Ectodermal cell (in vitro differentiated cells): ENCODE measurements at regions not wholly inside any gene's neighbourhood (a gene's known extent, or its start where the extent isn't known, plus 50 kb on each side); places are given as distances from the start of the nearest gene placed in this dataset.

Source experiments
- H3K27ac ChIP-seq: 2 replicates; pipeline ENCODE4 v1.7.0; 2013; ENCODE audit warnings: mild to moderate bottlenecking, low read depth, low read length; ENCODE audit not compliant: insufficient read depth, poor library complexity, severe bottlenecking
- H3K27me3 ChIP-seq: 2 replicates; pipeline ENCODE4 v1.7.0; 2013; ENCODE audit warnings: mild to moderate bottlenecking, low read length; ENCODE audit not compliant: insufficient read depth, control insufficient read depth, poor library complexity, severe bottlenecking
- H3K36me3 ChIP-seq: one replicate; pipeline ENCODE4 v1.7.0; 2013; ENCODE audit warnings: low read length; ENCODE audit not compliant: control insufficient read depth, insufficient read depth
- H3K4me1 ChIP-seq: one replicate; pipeline ENCODE4 v1.7.0; 2013; ENCODE audit warnings: low read length; ENCODE audit not compliant: control insufficient read depth, insufficient read depth
- H3K4me3 ChIP-seq: 2 replicates; pipeline ENCODE4 v1.7.0; 2013; ENCODE audit warnings: low read depth, low read length, control low read depth; ENCODE audit not compliant: insufficient read depth
- H3K9me3 ChIP-seq: 2 replicates; pipeline ENCODE4 v1.7.0; 2013; ENCODE audit warnings: mild to moderate bottlenecking, low read length, moderate library complexity; ENCODE audit not compliant: control insufficient read depth
- WGBS, 2 experiments: methylation state at CpG; one replicate each; pipeline ENCODE4 v1.1.7; 2013; ENCODE audit warnings: missing lambda C conversion rate in 2 of 2; 5-methylcytosine and 5-hydroxymethylcytosine counted together

- H3K4me3 ChIP-seq, result no peak overlapping the region
- no peaks in the 10 kb centered on the region for H3K9me3 ChIP-seq
- H3K4me1 ChIP-seq, result peaks cover 14% of the 10 kb centered on the region
- 40% methylated on average over 3 of the region's 3 CpGs for WGBS, 2 experiments
- H3K27ac ChIP-seq, result no peak overlapping the region
- H3K27me3 ChIP-seq, result no peaks in the 10 kb centered on the region
- H3K36me3 ChIP-seq, result no peaks in the 10 kb centered on the region
Measured at GRCh38 chr14:64639340-64639821, 64.8 kb upstream of the PLEKHG3 start.

GRCh38 chr14:64640839-64641238, 63.4 kb upstream of the PLEKHG3 start:
- Histone ChIP-seq H3K4me1 (peaks cover 27% of the 10 kb centered on the region), H3K36me3 (no peaks in the 10 kb centered on the region), H3K27ac (no peak overlapping the region), H3K27me3 (no peaks in the 10 kb centered on the region), H3K9me3 (no peaks in the 10 kb centered on the region), H3K4me3 (no peak overlapping the region)
- WGBS, 2 experiments, result 100% methylated on average over 1 of the region's 1 CpG

- no peak overlapping the region for H3K27ac ChIP-seq
- 92 to 95% methylated on average over 3 of the region's 3 CpGs for WGBS, 2 experiments
- no peak overlapping the region for H3K4me3 ChIP-seq
- H3K9me3 ChIP-seq, result no peaks in the 10 kb centered on the region
- H3K27me3 ChIP-seq, result no peaks in the 10 kb centered on the region
- no peaks in the 10 kb centered on the region for H3K36me3 ChIP-seq
- peaks cover 28% of the 10 kb centered on the region for H3K4me1 ChIP-seq
Measured at GRCh38 chr14:64641760-64642159, 62.5 kb upstream of the PLEKHG3 start.

GRCh38 chr14:64643709-64644108, 60.5 kb upstream of the PLEKHG3 start:
- 97 to 99% methylated on average over 3 of the region's 3 CpGs for WGBS, 2 experiments
- Histone ChIP-seq H3K9me3 (no peaks in the 10 kb centered on the region), H3K4me1 (peaks cover 30% of the 10 kb centered on the region), H3K4me3 (no peak overlapping the region), H3K27me3 (no peaks in the 10 kb centered on the region), H3K36me3 (no peaks in the 10 kb centered on the region), H3K27ac (no peak overlapping the region)

- Histone ChIP-seq H3K4me1 (peaks cover 24% of the 10 kb centered on the region), H3K9me3 (no peaks in the 10 kb centered on the region), H3K36me3 (no peaks in the 10 kb centered on the region), H3K27me3 (no peaks in the 10 kb centered on the region), H3K27ac (no peak overlapping the region), H3K4me3 (no peak overlapping the region)
- 90 to 92% methylated on average over 8 of the region's 8 CpGs for WGBS, 2 experiments
Measured at GRCh38 chr14:64644629-64645028, 59.6 kb upstream of the PLEKHG3 start.

GRCh38 chr14:64645220-64645892, 58.9 kb upstream of the PLEKHG3 start:
- Histone ChIP-seq H3K27me3 (no peaks in the 10 kb centered on the region), H3K9me3 (no peaks in the 10 kb centered on the region), H3K36me3 (no peaks in the 10 kb centered on the region), H3K27ac (peak overlapping the region; percentile 77), H3K4me1 (peaks cover 19% of the 10 kb centered on the region), H3K4me3 (no peak overlapping the region)
- WGBS, 2 experiments, result 15 to 25% methylated on average over 9 to 10 of the region's 10 CpGs

GRCh38 chr14:64646103-64646502, 58.1 kb upstream of the PLEKHG3 start:
- Histone ChIP-seq H3K27me3 (no peaks in the 10 kb centered on the region), H3K4me3 (no peak overlapping the region), H3K36me3 (no peaks in the 10 kb centered on the region), H3K27ac (no peak overlapping the region), H3K9me3 (no peaks in the 10 kb centered on the region), H3K4me1 (peaks cover 19% of the 10 kb centered on the region)
- WGBS, 2 experiments, result 67 to 74% methylated on average over 5 of the region's 5 CpGs

- Histone ChIP-seq H3K27me3 (no peaks in the 10 kb centered on the region), H3K36me3 (no peaks in the 10 kb centered on the region), H3K9me3 (no peaks in the 10 kb centered on the region), H3K27ac (no peak overlapping the region), H3K4me3 (no peak overlapping the region), H3K4me1 (peaks cover 16% of the 10 kb centered on the region)
- 79 to 82% methylated on average over 13 of the region's 13 CpGs for WGBS, 2 experiments
Measured at GRCh38 chr14:64649383-64649998, 54.7 kb upstream of the PLEKHG3 start.

GRCh38 chr14:64653900-64654245, 50.4 kb upstream of the PLEKHG3 start:
- Histone ChIP-seq H3K27ac (no peak overlapping the region), H3K4me1 (no peaks in the 10 kb centered on the region), H3K9me3 (no peaks in the 10 kb centered on the region), H3K4me3 (no peak overlapping the region), H3K36me3 (no peaks in the 10 kb centered on the region), H3K27me3 (no peaks in the 10 kb centered on the region)
- WGBS, 2 experiments, result 87 to 96% methylated on average over 4 to 5 of the region's 5 CpGs

- H3K9me3 ChIP-seq, result no peaks in the 10 kb centered on the region
- 93 to 97% methylated on average over 5 of the region's 5 CpGs for WGBS, 2 experiments
- H3K4me3 ChIP-seq, result no peak overlapping the region
- no peaks in the 10 kb centered on the region for H3K4me1 ChIP-seq
- H3K27me3 ChIP-seq, result no peaks in the 10 kb centered on the region
- H3K36me3 ChIP-seq, result no peaks in the 10 kb centered on the region
- H3K27ac ChIP-seq, result no peak overlapping the region
Measured at GRCh38 chr14:64654246-64654900, 49.9 kb upstream of the PLEKHG3 start.
